Peyer's patch (tissue), 4 donors: ENCODE measurements at regions not wholly inside any gene's neighbourhood (a gene's known extent, or its start where the extent isn't known, plus 50 kb on each side); places are given as distances from the start of the nearest gene placed in this dataset.

Experiments
- CTCF ChIP-seq, 6 experiments: fragments of 450-650 bp in 4 of 6; fragments of 200-600 bp in 2 of 6; sonication (generic) in 1 of 6; IDR thresholded peaks; one replicate each; pipeline ENCODE4 v1.5.1; 2017 to 2019; ENCODE audit warnings: antibody characterized with exemption in 6 of 6, mild to moderate bottlenecking in 3 of 6, moderate library complexity in 1 of 6
- POLR2A ChIP-seq, 2 donors: fragments of 450-650 bp; IDR thresholded peaks; one replicate each; pipeline ENCODE4 v1.5.1; 2017; ENCODE audit warnings: antibody characterized with exemption in 2 of 2, mild to moderate bottlenecking in 2 of 2, moderate library complexity in 2 of 2

DNA sequence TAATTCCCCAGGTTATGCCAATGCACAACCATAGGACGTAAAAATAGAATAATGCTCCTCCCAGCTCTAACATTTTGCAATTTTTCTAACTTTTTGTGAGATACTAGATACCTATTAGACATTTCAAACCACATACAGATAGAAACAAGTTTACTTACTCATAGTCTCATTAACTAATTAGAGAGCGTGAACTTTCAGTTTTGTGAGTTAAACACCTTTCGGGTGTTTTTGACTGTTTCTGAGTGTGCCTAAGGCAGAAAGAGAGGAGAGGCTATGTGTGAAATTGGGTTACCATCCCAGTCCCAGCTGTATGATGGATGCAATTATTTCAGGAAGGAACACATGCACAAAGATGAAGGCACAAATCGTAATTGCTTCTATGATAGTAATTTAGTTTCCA, 300.4 kb upstream of the POU1F1 start:
- TF ChIP-seq POLR2A (IDR thresholded peaks at IDR 0.05) (no peak), CTCF (IDR thresholded peaks at IDR 0.05) (no peak)
